Hematopoietic multipotent progenitor cell (in vitro differentiated cells): ENCODE measurements at regions not wholly inside any gene's neighbourhood (a gene's known extent, or its start where the extent isn't known, plus 50 kb on each side); places are given as distances from the start of the nearest gene placed in this dataset.

Source experiments
- DNase-seq, 3 donors: peaks; one replicate each; pipeline ENCODE4 v3.0.0-alpha.2; 2011 to 2015; ENCODE audit warnings: low read depth in 2 of 3, low spot score in 2 of 3

GRCh38 chr12:100675432-100675831 is 101.9 kb downstream of the GAS2L3 start:
- DNase-seq, result peak in 2 of 3 donors; percentile 46 to 77

- DNase-seq, result no peak
Measured at GRCh38 chr12:100681074-100681473, 107.6 kb downstream of the GAS2L3 start.

GRCh38 chr12:100682178-100682577 is 108.7 kb downstream of the GAS2L3 start:
- DNase-seq, result no peak

GRCh38 chr12:100687686-100688085 is 106.9 kb upstream of the ANO4 start:
- DNase-seq, result no peak

- no peak for DNase-seq
Measured at GRCh38 chr12:100688451-100688864, 106.1 kb upstream of the ANO4 start.

GRCh38 chr12:100692502-100692901 is 102.1 kb upstream of the ANO4 start:
- no peak for DNase-seq

GRCh38 chr12:100698518-100698917 is 96.1 kb upstream of the ANO4 start:
- no peak for DNase-seq

GRCh38 chr12:100699209-100699608 is 95.4 kb upstream of the ANO4 start:
- peak in 1 of 3 donors; percentile 33 for DNase-seq

- no peak for DNase-seq
Measured at GRCh38 chr12:100703337-100703736, 91.2 kb upstream of the ANO4 start.

GRCh38 chr12:100703868-100704267 is 90.7 kb upstream of the ANO4 start:
- DNase-seq, result no peak

- DNase-seq, result no peak
Measured at GRCh38 chr12:100706033-100706432, 88.5 kb upstream of the ANO4 start.

- no peak for DNase-seq
Measured at GRCh38 chr12:100708591-100708990, 86.0 kb upstream of the ANO4 start.

- DNase-seq, result no peak
Measured at GRCh38 chr12:100715976-100716944, 78.3 kb upstream of the ANO4 start.

GRCh38 chr12:100716945-100717732 is 77.4 kb upstream of the ANO4 start:
- DNase-seq, result no peak

- DNase-seq, result no peak
Measured at GRCh38 chr12:100717733-100718067, 76.9 kb upstream of the ANO4 start.

- no peak for DNase-seq
Measured at GRCh38 chr12:100718187-100718586, 76.4 kb upstream of the ANO4 start.

- DNase-seq, result no peak
Measured at GRCh38 chr12:100720016-100720654, 74.4 kb upstream of the ANO4 start.

- no peak for DNase-seq
Measured at GRCh38 chr12:100721169-100721568, 73.4 kb upstream of the ANO4 start.

- no peak for DNase-seq
Measured at GRCh38 chr12:100724071-100724470, 70.5 kb upstream of the ANO4 start.

GRCh38 chr12:100733817-100734593 is 60.6 kb upstream of the ANO4 start:
- peak in 1 of 3 donors; percentile 31 for DNase-seq
